ENCODE measurements at regions not wholly inside any gene's neighbourhood (a gene's known extent, or its start where the extent isn't known, plus 50 kb on each side); places are given as distances from the start of the nearest gene placed in this dataset.
"Not testable (repeated sequence)": the region's sequence is repeated elsewhere in the genome, so short reads cannot be mapped to it uniquely, and the experiment has no call there.

DNA sequence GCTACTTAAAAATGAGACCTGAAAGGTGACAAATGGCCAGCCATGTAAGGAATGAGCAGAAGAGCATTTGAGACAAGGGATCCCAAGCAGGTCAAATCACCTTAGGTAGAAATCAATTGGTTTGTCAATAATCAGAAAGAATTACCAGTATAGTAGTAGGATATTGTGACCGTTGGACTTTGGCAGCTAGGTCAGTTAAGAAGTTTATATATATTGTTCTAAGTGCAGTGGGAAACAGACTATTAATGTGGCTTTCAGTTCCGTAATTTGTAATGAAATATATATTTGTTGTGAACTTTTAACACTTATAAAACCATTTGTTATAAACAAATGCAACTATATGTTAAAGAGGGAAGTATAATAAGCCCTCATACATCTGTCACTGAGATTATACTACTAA, 807.9 kb upstream of the SPRY2 start:
- DNase-seq (ENCODE audit: low read depth): no peak

DNA sequence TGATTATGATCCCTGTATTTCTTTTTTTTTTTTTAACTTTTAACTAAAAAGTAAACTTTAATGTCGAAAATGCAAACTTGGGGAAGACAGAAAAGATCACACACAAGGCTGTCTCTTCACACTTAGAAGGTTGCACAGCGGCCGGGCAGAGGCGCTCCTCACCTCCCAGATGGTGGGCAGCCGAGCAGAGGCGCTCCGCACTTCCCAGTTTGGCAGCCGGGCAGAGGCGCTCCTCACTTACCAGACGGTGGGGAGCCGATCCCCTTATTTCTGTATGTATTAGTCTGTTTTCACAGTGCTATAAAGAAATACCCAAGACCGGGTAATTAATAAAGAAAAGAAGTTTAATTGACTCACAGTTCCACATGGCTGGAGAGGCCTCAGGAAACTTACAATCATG, 805.6 kb upstream of the SPRY2 start:
- DNase-seq (ENCODE audit: low read depth): not testable (repeated sequence)

DNA sequence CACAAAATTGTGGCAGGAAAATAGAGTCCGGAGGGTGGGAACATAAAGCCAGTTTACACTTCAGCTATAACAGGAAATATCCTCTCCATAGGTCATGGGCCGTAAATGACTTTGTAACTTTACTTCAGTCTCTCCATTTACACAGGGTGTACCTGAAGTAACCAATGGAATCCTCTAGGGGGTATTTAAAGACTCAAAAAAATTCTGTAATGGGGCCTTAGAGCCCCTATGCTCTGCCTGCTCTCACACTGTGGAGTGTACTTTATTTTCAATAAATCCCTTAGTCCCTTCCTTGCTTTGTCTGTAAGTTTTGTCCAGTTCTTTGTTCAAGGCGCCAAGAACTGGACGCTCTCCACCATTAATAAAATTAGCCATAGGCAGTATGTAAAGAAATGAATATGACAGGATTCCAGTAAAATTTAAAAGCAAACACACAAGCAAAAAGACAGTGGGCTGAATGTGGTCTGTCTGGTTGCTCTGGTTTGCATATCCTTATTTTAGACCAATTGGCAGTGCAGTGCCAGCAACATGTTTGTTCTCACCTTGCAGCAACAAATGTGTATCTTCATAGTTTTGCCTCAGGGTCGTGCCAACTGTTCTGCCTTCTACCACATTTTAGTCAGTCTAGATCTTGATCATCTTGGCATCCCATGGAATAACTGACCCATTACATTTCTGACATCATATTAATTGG, 801.5 kb upstream of the SPRY2 start:
- DNase-seq (ENCODE audit: low read depth): no peak

DNA sequence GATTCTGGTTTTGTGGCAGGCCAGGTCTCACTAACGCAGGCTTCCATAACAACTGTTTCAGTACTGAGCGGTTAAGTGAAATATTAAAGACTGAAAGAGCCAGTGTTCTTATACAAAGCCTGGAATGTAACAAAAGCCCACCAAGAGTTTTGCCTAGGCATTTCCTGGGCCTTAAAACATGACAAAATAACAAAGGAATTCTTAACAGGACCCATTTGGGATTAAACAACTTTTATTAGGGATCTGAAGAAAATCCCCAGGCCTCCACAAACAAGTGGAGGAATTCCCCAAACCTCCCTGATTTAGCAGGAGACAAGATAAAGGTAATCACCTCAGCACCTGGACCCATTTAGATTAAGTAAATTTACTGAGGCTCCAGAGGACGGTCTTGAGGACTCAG, 799.7 kb upstream of the SPRY2 start:
- no peak for DNase-seq (ENCODE audit: low read depth)

DNA sequence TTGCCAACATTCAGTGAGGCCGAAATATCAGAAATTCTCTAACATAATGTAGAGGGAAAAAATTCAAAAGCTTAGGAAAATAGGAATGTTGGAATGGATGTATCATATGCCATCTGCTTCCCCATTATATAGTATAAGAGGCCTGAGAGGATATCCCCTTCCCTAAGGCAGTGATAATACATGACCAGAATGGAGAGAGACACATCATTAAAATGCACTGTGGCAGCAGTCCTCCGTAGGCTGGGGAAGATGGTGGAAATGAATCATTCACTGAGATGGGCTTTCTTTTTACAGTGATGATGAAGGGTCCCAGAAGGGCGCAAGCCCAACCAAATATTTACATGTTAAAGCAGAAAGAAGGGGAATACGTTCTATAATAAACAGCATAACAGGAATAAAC, 799.1 kb upstream of the SPRY2 start:
- DNase-seq (ENCODE audit: low read depth): no peak

DNA sequence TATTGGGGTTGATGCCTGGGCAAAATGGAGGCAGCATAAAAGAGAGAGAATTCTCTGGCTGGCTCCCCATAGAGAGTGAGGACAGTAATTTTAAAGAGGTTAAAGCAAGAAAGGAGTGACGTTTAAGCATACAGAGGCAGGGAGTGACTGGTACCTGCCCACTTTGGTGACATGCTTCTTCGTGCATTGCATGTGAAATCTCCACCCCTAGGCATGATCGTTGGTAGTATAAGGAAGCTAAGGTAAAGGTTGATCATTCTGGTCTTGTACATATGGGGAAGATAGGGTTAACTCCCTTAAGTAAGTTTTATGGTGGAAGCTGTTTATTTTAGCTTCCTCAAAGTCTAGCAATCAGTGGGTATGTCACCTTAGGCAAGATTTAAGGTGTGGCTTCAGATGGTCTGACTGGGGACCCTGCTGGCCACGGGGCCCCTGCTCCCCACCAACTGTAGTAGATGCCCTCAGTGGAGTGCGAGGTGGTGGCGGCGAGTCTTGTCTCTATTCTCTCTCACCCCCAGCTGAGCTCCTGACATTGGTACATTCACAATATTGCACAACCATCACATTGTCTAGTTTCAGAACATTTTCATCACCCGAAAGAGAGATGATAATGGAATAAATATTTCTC, 797.5 kb upstream of the SPRY2 start:
- DNase-seq (ENCODE audit: low read depth): no peak

DNA sequence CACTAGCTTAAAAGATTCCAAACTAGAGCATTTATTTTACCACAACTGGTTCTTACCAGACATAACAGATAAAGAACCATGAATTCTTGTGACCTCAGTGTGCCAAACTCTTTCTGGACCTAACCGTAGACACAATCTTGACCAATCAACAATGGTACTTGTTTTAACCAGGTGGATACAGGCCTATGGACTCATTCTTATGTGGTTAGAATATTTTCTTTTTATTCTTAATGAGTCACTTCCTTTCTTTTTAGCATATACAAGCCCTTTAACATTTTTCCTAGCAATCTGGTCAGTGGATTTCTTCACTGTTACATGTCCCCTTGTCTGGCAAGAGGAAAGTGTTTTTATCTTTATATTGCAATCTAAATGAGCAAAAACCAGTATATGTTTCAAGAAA, 792.1 kb upstream of the SPRY2 start:
- DNase-seq (ENCODE audit: low read depth): no peak

DNA sequence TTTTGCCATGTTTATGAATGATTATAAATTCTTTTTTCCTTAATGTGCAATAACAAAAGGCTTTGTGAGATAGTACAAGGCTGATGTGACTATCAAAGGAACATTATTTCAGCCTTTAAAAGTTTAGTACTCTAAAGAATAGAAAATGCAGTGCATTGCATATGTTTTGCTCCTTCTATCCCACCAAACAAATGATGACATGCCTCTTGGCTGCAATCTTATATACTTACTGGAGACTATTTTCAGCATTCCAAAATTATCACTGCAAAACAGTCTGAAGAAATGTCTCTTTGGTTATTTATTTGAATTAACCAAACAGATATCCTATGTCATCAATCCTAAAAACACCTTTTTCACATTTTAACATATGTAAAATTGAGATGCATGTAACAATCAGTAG, 776.5 kb upstream of the SPRY2 start:
- no peak for DNase-seq (ENCODE audit: low read depth)

DNA sequence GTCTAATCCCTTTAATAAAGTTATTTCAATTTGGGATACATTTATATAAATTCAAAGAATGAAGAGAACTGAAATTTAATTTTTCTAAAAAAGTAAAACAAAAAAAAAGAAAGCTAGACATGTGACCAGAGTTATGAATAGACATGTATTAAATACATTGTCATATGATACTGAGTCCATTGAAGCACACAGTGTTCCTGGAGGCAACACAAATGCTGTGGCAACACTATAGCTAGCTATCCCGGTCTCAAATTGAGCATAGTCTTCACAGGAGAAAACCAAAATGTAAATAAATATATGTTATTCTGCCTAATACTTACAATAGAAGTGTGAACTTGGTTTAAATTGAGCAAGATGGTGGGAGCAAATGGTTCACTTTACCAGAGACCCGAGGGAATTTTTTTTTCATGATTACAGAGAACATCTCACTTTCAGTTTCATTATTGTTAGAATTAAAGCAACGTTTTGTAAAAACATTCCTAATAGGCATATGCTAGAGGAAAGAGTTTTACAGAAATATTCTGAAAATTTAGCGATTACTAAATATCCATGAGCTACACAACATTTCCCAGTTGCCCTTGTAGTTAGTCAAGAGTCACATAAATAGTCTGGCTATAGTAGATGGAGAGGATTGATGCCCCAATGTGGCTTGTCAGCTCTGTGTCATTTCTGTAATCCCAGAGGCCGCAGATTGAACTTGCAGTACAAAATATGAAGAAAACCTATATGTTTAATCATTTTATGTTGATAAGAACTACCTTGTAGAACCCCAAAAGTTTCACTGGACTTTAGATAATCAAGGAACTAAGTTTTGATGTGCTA, 775.7 kb upstream of the SPRY2 start:
- no peak for DNase-seq (ENCODE audit: low read depth)

DNA sequence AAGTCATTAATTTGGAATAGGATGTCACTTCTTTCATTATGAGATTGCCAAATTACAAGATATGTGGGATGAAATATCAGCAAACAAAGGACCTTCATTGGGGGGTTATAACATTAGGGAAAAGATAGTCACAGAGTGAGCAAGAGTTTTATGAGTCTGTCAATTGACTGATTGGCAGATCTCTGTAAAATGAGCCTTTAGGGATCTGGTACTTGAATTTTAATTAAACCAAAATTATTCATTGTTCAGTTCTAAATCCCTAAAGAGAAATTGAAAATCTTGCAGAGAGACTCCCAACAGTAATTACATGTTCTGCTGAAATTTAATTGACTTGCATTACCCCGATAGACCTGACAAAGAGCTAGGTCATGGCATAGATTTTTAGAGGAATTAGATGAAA, 768.1 kb upstream of the SPRY2 start:
- no peak for DNase-seq (ENCODE audit: low read depth)

DNA sequence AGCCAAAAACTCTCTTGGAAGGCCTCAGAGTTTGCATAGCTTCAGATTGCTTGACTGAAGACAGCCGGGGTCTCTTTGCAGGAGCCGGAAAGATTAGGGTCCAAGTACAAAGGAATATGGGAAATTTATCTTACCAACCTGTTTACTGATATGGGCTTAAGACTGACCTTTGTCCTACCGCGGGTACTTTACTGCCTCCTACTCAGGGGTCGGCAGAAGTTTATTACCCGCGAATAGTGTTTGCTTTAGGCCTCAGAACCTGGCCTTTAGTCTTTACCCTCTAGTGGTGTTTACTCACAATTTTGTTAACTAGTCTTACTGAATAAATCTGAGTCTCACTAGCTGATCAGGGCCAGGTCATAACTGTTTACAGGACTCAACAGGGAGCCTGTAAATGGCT, 765.4 kb upstream of the SPRY2 start:
- no peak for DNase-seq (ENCODE audit: low read depth)

DNA sequence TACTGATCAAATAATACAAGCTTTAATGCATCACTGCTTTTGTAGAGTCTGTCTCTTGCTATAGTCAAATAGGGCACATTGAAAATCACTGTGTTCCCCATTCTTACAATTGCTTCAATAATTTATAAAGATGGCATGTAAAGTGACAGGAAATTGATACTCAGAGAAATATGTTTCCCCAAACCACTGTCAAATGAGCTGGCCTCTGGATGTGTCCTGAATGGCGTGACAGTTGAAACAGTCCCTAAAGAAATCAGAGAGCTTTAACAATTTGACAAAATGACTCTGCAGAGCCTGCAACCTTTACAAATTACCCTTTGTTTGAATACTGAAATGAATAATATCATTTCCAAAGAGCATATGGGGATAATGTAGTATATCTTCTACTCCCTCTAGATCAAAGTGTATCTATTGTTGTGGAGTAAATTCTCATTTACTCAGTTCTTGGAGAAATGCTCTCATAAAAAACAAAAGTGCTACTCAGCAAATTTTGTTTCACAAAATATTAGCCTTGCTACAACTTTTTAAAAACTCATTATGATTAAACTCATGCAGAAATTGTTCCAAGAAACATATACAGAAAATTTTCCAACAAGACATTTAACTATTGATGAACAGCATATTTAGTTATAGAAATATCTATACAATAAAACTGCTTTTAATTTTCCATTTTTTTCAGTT, 763.2 kb upstream of the SPRY2 start:
- DNase-seq (ENCODE audit: low read depth): no peak

DNA sequence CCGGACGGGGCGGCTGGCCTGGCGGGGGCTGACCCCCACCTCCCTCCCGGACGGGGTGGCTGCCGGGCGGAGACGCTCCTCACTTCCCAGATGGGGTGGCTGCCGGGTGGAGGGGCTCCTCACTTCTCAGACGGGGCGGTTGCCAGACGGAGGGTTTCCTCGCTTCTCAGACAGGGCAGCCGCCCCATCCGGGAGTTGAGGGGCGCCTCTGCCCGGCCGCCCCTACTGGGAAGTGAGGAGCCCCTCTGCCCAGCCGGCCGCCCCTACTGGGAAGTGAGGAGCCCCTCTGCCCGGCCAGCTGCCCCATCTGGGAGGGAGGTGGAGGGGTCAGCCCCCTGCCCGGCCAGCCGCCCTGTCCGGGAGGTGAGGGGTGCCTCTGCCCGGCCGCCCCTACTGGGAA, 761.1 kb upstream of the SPRY2 start:
- DNase-seq (ENCODE audit: low read depth): not testable (repeated sequence)

DNA sequence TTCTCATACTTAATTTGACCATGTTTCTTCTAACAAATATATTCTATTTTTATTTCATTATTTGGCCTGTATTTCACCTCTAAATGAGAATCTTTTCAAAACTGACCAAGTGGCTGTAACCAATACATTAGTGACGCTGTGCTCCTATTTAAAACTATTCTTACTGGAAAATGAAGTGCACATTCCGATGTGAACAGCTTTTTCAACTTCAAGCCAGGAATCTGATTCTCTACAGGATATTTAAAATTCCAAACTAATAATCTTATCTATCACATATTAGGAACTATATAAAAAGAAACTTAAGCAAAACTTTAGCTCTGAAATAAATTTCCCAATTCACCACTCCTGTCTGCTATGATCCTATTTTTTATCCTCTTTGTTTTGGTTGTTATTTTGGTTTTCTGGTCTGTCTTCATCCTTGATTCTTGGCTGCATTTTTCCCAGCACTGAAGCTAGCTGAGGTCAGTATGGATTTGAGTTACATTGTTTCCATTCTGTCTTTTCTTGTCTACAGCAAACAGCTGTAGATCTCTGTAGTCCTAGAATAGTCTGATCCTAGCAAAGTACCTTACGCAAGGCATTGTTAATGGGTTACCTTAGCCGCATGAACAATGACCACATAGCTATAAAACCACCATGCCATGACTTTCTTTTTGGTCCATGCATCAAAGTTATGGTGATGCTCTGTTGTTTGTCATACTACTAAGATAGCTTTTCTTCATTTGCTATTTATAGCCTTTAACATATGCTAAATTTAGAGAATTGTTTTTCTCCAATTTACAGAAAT, 748.6 kb upstream of the SPRY2 start:
- no peak for DNase-seq (ENCODE audit: low read depth)

DNA sequence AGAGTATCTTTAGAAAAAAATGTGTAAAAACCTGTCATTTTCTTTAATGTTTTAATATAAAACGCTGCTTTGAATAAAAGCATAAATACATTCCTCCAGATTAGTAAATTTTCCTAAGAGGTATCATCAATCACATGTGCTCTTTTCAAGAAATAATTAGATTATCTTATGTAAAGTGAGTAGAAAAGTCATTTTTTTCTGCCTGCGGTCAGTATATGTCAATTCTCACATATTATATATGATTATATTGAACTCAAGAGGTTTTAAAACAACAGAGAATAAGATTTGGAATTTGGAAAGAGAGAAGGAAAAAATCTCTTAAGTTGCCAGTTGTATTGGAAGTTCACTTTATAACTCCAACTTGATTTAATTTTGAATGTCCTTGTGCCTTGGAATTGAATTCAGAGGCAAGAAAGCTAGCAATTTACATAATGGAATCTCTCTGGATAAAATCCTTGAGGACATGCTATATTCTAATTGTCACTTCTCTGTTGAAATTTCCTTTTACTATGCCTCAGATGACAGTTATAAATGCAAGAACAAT, 740.1 kb upstream of the SPRY2 start:
- no peak for DNase-seq (ENCODE audit: low read depth)

DNA sequence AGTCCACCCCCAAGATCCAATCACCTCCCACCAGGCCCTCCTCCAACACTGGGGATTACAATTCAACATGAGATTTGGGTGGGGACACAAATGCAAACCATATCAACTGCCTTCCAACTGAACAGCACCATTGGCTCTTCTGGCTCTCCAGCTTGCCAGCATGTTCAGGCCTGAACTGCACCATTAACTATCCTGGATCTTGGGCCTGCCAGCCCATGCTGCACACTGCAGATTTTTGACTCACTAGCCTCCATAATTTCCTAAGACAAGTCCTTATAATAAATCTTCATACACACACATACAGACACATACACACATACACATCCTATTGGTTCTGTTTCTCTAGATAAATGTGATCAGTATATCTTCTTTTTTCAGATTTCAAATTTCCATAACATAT, 737.1 kb upstream of the SPRY2 start:
- DNase-seq (ENCODE audit: low read depth): no peak

DNA sequence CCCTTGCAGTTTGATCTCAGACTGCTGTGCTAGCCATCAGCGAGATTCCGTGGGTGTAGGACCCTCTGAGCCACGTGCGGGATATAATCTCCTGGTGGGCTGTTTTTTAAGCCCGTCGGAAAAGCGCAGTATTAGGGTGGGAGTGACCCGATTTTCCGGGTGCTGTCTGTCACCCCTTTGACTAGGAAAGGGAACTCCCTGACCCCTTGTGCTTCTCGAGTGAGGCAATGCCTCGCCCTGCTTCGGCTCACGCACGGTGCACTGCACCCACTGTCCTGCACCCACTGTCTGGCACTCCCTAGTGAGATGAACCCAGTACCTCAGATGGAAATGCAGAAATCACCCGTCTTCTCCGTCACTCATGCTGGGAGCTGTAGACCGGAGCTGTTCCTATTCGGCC, 728.9 kb upstream of the SPRY2 start:
- DNase-seq (ENCODE audit: low read depth): not testable (repeated sequence)

DNA sequence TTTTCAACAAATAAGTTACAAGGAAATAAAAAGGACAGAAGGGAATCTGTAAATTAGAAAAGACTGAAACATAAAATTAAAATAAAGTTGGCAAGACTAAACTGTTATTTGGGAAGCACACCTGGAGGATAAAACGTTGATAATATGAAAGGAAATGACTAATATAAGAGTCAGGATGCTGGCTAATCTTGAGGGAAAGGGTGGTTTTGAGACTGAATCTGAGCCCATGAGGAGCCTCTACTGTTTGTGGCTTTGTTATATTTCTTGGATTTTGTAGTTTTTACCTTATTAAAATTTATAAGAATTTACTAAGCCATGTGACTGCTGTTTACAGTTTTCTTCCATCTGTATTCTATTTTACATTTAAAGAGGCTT, 718.0 kb upstream of the SPRY2 start:
- DNase-seq (ENCODE audit: low read depth): no peak

DNA sequence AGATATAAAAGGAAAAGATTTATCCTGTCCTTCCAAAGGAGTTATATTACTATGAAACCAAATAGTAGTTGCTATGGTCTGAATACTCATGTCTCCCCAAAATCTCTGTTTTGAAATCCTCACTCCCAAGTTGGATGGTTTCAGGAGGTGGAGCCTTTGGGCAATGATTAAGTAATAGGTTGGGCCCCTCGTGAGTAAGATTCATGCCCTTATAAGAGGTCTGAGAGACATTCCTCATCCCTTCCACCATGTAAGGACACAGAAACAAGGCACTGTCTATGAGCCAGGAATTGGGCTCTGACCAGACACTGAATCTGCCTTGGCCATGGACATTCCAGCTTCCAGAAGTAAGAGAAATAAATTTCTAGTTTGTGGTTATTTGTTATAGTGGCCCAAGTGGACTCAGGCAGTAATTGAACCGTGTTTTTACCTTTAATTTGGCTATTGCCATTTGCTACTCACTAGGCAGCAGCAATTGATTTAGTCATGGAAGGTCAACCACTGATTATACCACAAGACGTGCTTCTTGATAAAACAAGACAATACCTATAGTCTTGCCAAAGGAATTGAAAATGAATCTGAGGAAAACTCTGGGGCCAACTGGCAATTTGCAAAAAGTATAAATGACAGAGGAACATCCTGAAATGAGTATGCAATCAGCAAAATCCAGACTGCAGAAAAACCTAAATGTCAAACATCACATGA, 717.4 kb upstream of the SPRY2 start:
- no peak for DNase-seq (ENCODE audit: low read depth)

DNA sequence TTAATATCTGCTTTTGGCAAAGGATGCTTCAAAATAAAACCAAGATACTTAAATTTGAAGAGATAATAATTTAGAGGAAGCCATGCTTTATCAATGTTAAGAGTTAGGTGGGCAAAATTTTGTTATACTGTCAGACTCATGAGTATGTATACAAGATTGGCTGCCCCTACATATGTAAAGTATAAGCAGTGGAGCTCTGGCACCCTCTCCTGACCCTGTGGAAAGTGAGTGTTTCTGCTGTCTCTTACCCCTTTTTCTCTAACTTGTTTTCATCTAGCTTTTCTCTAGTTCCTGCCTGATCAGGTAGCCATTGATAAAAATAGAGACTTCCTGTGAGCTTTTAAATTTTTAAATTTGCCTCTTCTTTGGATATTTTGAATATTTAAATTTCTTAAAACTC, 710.9 kb upstream of the SPRY2 start:
- no peak for DNase-seq (ENCODE audit: low read depth)

DNA sequence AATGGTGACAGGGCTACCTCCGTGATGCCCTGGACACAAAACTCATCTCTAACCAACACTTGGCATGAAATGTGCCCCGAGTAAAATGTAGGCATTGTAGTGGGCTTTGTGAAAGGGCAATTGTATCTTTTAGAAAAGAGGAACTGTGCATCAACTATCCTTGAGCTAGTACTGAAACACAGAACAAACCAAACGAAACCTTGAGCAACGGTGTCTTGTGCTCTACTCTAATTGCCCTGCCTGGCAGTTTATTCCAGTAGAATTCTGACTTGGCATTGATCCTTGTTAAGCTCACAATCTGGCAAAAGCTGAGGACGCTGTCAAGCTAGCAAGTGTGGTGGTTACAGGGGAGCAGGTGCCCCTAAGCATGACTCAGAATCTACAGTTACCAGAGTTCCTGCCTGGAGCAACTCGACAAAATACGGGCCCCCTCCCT, 707.1 kb upstream of the SPRY2 start:
- no peak for DNase-seq (ENCODE audit: low read depth)
